Panc1 (cell line): ENCODE measurements at regions not wholly inside any gene's neighbourhood (a gene's known extent, or its start where the extent isn't known, plus 50 kb on each side); places are given as distances from the start of the nearest gene placed in this dataset.

Experiments used
- SIN3A ChIP-seq: IDR thresholded peaks from 2 replicates; pipeline ENCODE4 v1.6.1; 2012; ENCODE audit warnings: low read depth, mild to moderate bottlenecking, low read length, moderate library complexity, borderline replicate concordance; ENCODE audit not compliant: insufficient read depth
- TF ChIP-seq, protein P1 (sequence below): fragments of 450-650 bp; IDR thresholded peaks from 2 replicates; pipeline ENCODE4 v1.5.1; 2017; ENCODE audit warnings: mild to moderate bottlenecking
- TF ChIP-seq, protein P2 (sequence below), 2 experiments: IDR thresholded peaks; 2 replicates each; pipeline ENCODE4 v1.6.1; 2011 to 2012; ENCODE audit warnings: low read depth in 2 of 2, control low read depth in 1 of 2, low read length in 1 of 2, mild to moderate bottlenecking in 1 of 2, moderate library complexity in 1 of 2; ENCODE audit not compliant: insufficient read depth in 1 of 2

DNA sequence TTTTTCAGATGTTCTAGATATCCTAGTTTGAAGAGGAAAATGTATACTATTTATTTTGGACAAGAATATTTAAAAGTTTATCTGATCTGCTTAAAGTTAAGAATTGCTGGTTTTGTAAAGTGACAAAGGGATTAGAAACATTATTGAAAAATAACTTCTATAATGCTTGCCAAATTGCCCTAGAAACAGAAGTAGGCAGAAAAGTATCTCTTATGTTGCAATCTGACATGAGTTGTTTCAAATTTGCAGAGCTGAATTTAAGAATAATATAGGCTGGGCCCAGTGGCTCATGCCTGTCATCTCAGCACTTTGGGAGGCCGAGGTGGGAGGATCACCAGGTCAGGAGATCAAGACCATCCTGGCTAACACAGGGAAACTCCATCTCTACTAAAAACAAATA is 777.1 kb downstream of the LIG4 start:
- no peak for TF ChIP-seq SIN3A
- TF ChIP-seq, protein P1, sequence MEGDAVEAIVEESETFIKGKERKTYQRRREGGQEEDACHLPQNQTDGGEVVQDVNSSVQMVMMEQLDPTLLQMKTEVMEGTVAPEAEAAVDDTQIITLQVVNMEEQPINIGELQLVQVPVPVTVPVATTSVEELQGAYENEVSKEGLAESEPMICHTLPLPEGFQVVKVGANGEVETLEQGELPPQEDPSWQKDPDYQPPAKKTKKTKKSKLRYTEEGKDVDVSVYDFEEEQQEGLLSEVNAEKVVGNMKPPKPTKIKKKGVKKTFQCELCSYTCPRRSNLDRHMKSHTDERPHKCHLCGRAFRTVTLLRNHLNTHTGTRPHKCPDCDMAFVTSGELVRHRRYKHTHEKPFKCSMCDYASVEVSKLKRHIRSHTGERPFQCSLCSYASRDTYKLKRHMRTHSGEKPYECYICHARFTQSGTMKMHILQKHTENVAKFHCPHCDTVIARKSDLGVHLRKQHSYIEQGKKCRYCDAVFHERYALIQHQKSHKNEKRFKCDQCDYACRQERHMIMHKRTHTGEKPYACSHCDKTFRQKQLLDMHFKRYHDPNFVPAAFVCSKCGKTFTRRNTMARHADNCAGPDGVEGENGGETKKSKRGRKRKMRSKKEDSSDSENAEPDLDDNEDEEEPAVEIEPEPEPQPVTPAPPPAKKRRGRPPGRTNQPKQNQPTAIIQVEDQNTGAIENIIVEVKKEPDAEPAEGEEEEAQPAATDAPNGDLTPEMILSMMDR, result no peak
- TF ChIP-seq, protein P2, sequence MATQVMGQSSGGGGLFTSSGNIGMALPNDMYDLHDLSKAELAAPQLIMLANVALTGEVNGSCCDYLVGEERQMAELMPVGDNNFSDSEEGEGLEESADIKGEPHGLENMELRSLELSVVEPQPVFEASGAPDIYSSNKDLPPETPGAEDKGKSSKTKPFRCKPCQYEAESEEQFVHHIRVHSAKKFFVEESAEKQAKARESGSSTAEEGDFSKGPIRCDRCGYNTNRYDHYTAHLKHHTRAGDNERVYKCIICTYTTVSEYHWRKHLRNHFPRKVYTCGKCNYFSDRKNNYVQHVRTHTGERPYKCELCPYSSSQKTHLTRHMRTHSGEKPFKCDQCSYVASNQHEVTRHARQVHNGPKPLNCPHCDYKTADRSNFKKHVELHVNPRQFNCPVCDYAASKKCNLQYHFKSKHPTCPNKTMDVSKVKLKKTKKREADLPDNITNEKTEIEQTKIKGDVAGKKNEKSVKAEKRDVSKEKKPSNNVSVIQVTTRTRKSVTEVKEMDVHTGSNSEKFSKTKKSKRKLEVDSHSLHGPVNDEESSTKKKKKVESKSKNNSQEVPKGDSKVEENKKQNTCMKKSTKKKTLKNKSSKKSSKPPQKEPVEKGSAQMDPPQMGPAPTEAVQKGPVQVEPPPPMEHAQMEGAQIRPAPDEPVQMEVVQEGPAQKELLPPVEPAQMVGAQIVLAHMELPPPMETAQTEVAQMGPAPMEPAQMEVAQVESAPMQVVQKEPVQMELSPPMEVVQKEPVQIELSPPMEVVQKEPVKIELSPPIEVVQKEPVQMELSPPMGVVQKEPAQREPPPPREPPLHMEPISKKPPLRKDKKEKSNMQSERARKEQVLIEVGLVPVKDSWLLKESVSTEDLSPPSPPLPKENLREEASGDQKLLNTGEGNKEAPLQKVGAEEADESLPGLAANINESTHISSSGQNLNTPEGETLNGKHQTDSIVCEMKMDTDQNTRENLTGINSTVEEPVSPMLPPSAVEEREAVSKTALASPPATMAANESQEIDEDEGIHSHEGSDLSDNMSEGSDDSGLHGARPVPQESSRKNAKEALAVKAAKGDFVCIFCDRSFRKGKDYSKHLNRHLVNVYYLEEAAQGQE (IDR thresholded peaks at IDR 0.05; ENCODE audit: insufficient read depth in 1 of 2, low read depth in 2 of 2, low read length in 1 of 2), result no peak
